ENCODE measurements at regions not wholly inside any gene's neighbourhood (a gene's known extent, or its start where the extent isn't known, plus 50 kb on each side); places are given as distances from the start of the nearest gene placed in this dataset.

DNA sequence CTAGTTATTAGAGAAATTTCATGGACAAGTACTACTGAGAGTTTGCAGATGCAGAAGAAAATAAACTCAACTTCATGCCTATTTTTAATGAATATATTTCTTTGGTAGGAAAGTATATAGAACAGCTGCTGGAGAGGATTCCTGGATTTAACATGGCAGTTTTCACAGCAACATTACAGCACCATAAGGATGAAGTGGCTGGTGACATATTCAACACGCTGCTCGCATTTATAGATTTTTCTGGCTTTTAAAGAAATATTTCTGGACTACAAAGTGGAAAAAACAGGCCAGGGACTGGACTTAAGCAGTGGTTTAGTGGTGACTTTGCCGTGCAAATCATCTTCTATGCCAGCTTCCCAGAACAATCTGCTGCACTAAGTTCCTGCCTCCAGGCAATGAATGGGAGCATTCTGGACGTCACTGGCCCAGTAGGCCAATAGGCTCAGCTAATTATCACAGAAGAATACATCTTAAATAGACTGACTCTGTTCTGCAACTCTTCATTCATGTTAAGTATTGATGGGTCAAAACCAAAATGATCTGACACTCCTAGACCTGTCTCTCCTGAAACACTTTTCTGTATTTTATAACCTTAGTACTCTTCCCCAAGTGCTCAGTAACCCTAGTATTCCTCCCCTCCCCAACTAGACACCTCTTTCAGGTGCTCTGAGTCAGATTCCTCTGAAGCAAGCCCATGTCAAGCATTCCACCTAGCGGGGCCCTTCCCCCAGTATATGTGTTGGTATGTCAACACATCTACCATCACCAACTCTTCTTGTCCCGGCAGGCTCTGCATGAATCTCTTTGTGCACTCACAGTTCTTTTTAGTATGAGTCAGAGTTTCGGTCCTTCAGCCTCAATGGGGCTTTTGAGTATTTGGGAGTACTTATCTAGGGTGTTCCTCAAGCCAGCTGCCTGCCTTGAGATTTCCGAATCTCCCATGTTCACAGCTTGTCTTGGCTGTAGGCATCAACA is 625.5 kb downstream of the CHSY3 start (continued):
- TF ChIP-seq, protein P1, sequence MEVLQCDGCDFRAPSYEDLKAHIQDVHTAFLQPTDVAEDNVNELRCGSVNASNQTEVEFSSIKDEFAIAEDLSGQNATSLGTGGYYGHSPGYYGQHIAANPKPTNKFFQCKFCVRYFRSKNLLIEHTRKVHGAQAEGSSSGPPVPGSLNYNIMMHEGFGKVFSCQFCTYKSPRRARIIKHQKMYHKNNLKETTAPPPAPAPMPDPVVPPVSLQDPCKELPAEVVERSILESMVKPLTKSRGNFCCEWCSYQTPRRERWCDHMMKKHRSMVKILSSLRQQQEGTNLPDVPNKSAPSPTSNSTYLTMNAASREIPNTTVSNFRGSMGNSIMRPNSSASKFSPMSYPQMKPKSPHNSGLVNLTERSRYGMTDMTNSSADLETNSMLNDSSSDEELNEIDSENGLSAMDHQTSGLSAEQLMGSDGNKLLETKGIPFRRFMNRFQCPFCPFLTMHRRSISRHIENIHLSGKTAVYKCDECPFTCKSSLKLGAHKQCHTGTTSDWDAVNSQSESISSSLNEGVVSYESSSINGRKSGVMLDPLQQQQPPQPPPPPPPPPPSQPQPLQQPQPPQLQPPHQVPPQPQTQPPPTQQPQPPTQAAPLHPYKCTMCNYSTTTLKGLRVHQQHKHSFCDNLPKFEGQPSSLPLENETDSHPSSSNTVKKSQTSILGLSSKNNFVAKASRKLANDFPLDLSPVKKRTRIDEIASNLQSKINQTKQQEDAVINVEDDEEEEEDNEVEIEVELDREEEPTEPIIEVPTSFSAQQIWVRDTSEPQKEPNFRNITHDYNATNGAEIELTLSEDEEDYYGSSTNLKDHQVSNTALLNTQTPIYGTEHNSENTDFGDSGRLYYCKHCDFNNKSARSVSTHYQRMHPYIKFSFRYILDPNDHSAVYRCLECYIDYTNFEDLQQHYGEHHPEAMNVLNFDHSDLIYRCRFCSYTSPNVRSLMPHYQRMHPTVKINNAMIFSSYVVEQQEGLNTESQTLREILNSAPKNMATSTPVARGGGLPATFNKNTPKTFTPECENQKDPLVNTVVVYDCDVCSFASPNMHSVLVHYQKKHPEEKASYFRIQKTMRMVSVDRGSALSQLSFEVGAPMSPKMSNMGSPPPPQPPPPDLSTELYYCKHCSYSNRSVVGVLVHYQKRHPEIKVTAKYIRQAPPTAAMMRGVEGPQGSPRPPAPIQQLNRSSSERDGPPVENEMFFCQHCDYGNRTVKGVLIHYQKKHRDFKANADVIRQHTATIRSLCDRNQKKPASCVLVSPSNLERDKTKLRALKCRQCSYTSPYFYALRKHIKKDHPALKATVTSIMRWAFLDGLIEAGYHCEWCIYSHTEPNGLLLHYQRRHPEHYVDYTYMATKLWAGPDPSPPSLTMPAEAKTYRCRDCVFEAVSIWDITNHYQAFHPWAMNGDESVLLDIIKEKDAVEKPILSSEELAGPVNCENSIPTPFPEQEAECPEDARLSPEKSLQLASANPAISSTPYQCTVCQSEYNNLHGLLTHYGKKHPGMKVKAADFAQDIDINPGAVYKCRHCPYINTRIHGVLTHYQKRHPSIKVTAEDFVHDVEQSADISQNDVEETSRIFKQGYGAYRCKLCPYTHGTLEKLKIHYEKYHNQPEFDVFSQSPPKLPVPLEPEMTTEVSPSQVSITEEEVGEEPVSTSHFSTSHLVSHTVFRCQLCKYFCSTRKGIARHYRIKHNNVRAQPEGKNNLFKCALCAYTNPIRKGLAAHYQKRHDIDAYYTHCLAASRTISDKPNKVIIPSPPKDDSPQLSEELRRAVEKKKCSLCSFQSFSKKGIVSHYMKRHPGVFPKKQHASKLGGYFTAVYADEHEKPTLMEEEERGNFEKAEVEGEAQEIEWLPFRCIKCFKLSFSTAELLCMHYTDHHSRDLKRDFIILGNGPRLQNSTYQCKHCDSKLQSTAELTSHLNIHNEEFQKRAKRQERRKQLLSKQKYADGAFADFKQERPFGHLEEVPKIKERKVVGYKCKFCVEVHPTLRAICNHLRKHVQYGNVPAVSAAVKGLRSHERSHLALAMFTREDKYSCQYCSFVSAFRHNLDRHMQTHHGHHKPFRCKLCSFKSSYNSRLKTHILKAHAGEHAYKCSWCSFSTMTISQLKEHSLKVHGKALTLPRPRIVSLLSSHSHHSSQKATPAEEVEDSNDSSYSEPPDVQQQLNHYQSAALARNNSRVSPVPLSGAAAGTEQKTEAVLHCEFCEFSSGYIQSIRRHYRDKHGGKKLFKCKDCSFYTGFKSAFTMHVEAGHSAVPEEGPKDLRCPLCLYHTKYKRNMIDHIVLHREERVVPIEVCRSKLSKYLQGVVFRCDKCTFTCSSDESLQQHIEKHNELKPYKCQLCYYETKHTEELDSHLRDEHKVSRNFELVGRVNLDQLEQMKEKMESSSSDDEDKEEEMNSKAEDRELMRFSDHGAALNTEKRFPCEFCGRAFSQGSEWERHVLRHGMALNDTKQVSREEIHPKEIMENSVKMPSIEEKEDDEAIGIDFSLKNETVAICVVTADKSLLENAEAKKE (CRISPR knock-in tag; IDR thresholded peaks at IDR 0.05) = no peak
- TF ChIP-seq EZH2phosphoT487 (IDR thresholded peaks at IDR 0.05; ENCODE audit: unreplicated experiment) (no peak), ZNF331 (CRISPR knock-in tag; IDR thresholded peaks at IDR 0.05; ENCODE audit: low read depth) (no peak), JUNB (IDR thresholded peaks at IDR 0.05; ENCODE audit: unreplicated experiment) (no peak), POLR2AphosphoS5 (IDR thresholded peaks at IDR 0.05; ENCODE audit: low read depth) (no peak), STAT1 (IDR thresholded peaks at IDR 0.05; ENCODE audit: unreplicated experiment) (no peak)
- TF ChIP-seq, protein P2, sequence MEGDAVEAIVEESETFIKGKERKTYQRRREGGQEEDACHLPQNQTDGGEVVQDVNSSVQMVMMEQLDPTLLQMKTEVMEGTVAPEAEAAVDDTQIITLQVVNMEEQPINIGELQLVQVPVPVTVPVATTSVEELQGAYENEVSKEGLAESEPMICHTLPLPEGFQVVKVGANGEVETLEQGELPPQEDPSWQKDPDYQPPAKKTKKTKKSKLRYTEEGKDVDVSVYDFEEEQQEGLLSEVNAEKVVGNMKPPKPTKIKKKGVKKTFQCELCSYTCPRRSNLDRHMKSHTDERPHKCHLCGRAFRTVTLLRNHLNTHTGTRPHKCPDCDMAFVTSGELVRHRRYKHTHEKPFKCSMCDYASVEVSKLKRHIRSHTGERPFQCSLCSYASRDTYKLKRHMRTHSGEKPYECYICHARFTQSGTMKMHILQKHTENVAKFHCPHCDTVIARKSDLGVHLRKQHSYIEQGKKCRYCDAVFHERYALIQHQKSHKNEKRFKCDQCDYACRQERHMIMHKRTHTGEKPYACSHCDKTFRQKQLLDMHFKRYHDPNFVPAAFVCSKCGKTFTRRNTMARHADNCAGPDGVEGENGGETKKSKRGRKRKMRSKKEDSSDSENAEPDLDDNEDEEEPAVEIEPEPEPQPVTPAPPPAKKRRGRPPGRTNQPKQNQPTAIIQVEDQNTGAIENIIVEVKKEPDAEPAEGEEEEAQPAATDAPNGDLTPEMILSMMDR (conservative IDR thresholded peaks at IDR 0.05; ENCODE audit: low read depth in 2 of 2) = no peak

Data from GM23338 (cell line).